Effector memory CD4-positive, alpha-beta T cell (primary cell): ENCODE measurements at regions not wholly inside any gene's neighbourhood (a gene's known extent, or its start where the extent isn't known, plus 50 kb on each side); places are given as distances from the start of the nearest gene placed in this dataset.

ENCODE experiments used
- DNase-seq, 3 donors: peaks; one replicate each; pipeline ENCODE4 v3.0.0-alpha.2; 2020
- H3K27ac ChIP-seq: 2 replicates; pipeline ENCODE4 v1.7.0; 2013; ENCODE audit warnings: mild to moderate bottlenecking, low read length, moderate library complexity; ENCODE audit not compliant: insufficient read depth, poor library complexity, severe bottlenecking
- H3K27me3 ChIP-seq: replicated peaks from 2 replicates; pipeline ENCODE4 v1.7.0; 2013; ENCODE audit warnings: mild to moderate bottlenecking, low read length; ENCODE audit not compliant: insufficient read depth, control insufficient read depth, poor library complexity, severe bottlenecking
- H3K36me3 ChIP-seq: 2 replicates; pipeline ENCODE4 v1.7.0; 2013; ENCODE audit warnings: mild to moderate bottlenecking, low read length, moderate library complexity; ENCODE audit not compliant: control insufficient read depth, insufficient read depth
- H3K4me1 ChIP-seq: 2 replicates; pipeline ENCODE4 v1.7.0; 2013; ENCODE audit warnings: low read length, mild to moderate bottlenecking; ENCODE audit not compliant: control insufficient read depth, insufficient read depth, poor library complexity, severe bottlenecking
- H3K4me3 ChIP-seq: 2 replicates; pipeline ENCODE4 v1.7.0; 2013; ENCODE audit warnings: low read length, low read depth, mild to moderate bottlenecking; ENCODE audit not compliant: insufficient read depth, poor library complexity, severe bottlenecking
- H3K9me3 ChIP-seq: 2 replicates; pipeline ENCODE4 v1.7.0; 2013; ENCODE audit warnings: mild to moderate bottlenecking, low read length, moderate library complexity; ENCODE audit not compliant: control insufficient read depth

DNA sequence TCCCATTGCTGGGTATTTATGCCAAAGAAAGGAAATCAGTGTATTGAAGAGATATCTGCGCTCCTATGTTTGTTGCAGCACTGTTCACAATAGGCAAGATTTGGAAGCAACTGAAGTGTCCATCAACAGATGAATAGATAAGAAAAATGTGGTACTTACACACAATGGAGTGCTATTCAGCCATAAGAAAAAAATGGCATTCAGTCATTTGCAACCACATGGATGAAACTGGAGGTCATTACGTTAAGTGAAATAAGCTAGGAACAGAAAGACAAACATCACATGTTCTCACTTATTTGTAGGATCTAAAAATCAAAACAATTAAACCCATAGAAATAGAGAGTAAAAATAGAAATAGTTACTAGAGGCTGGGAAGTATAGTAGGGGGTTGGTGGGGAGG, 1133.1 kb upstream of the ACO1 start:
- no peaks in the 10 kb centered on the region for H3K27me3 ChIP-seq
- DNase-seq: no peak
- H3K27ac ChIP-seq: no peak overlapping the region
- no peaks in the 10 kb centered on the region for H3K9me3 ChIP-seq
- H3K4me1 ChIP-seq: no peaks in the 10 kb centered on the region
- H3K4me3 ChIP-seq: no peak overlapping the region
- H3K36me3 ChIP-seq: no peaks in the 10 kb centered on the region

DNA sequence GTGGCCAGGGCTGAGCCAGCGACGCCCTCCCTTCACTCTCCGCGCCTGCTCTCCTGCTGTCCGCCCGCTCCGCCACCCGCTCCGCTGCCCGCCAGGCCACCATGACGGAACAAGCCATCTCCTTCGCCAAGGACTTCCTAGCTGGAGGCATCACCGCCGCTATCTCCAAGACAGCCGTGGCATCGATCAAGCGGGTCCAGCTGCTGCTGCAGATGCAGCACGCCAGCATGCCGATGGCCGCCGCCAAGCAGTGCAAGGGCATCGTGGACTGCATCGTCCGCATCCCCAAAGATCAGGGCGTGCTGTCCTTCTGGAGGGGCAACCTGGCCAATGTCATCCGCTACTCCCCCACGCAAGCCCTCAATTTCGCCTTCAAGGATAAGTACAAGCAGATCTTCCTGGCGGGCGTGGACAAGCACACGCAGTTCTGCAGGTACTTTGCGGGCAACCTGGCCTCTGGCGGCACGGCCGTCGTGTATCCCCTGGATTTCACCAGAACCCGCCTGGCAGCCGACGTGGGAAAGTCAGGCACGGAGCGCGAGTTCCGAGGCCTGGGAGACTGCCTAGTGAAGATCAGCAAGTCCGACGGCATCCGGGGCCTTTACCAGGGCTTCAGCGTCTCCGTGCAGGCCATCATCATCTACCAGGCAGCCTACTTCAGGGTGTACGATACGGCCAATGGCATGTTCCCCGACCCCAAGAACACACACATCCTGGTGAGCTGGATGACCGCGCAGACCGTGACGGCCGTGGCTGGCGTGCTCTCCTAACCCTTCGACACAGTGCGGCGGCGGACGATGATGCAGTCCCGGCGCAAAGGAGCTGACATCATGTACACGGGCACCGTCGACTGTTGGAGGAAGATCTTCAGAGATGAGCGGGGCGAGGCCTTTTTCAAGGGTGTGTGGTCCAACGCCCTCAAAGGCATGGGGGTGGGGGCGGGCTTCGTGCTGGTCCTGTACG, 1130.4 kb upstream of the ACO1 start:
- no peak overlapping the region for H3K27ac ChIP-seq
- no peaks in the 10 kb centered on the region for H3K9me3 ChIP-seq
- H3K4me1 ChIP-seq: no peaks in the 10 kb centered on the region
- H3K36me3 ChIP-seq: no peaks in the 10 kb centered on the region
- no peaks in the 10 kb centered on the region for H3K27me3 ChIP-seq
- no peak for DNase-seq
- H3K4me3 ChIP-seq: no peak overlapping the region

DNA sequence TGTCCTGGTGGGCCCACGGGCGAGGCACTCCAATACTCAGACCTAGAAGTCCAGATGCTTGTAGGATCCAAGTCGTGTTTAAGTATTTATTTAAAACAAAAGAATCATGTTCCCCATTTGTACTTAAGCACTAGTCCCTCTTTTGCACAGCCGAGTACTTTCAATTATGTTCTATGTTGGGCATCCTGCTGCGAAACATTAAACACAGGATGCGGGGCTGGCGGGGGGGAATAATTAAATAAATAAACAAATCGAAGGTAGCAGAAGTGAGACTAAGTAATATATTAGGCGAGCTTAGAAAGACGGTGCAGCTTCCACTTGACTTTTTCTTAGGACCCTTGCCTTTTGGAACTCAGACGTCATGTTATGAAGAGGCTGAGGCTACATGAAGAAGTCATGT, 1129.2 kb upstream of the ACO1 start:
- H3K27ac ChIP-seq: no peak overlapping the region
- no peak for DNase-seq

DNA sequence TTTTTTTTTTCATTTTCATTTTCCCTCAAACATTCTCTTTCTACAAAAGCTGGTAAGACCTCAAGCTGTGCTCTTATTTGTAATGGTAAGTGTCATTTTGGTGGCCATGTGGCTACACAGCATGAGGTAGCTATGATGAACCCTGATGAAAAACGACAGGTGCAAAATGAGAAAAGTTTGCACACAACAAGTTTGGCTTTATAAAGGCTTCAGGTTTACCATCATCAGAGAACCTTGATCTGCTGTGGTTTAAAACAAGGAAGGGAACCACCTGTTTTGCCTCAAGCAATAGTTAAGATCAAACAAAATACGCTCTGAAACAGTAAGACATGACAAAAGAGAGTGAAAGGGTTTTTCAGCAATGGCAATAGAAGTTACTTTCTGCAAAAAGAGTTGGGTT, 1124.6 kb upstream of the ACO1 start:
- H3K27ac ChIP-seq: no peak overlapping the region
- no peaks in the 10 kb centered on the region for H3K27me3 ChIP-seq
- no peaks in the 10 kb centered on the region for H3K9me3 ChIP-seq
- H3K4me1 ChIP-seq: no peaks in the 10 kb centered on the region
- no peaks in the 10 kb centered on the region for H3K36me3 ChIP-seq
- no peak overlapping the region for H3K4me3 ChIP-seq
- no peak for DNase-seq

More for the DNA sequence above, 1129.2 kb upstream of the ACO1 start:
- H3K4me1 ChIP-seq: no peaks in the 10 kb centered on the region
- no peaks in the 10 kb centered on the region for H3K27me3 ChIP-seq
- H3K36me3 ChIP-seq: no peaks in the 10 kb centered on the region
- H3K4me3 ChIP-seq: no peak overlapping the region
- no peaks in the 10 kb centered on the region for H3K9me3 ChIP-seq

DNA sequence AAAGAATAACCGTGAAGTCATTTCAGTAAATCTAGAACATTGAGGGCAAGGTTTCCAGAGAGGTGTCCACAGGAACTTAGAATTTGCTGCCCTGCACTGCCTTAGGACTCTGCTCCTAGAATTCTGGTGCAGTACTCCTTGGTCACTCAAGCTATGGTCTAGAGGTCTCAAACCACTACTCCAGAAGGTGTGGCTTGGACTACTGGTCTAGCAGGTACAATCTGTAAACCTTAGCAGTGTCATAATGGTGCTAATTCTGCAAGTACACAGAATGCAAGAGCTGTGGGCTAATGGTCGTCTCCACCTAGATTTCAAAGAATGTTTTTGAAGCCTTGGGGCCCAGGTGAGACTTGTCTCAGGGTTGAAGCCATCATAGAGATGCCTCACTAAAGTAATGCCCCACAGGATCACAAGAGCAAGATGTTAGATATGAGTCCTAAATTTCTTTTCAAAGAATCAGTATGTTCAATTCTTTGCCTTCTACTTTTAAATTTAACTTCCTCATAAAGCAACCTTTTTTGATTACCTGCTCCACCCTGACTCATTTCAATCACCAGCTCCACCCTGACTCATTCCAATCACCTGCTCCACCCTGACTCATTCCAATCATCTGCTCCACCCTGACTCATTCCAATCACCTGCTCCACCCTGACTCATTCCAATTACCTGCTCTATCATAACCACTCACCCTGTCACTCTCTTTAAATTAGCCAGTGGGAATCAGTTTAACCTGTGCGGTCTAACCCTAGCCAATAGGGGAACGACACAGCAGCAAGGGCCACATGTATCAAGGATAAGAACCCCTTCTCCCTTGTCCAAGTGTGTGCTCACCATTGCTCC, 1111.8 kb upstream of the ACO1 start:
- no peak overlapping the region for H3K27ac ChIP-seq
- no peaks in the 10 kb centered on the region for H3K27me3 ChIP-seq
- no peaks in the 10 kb centered on the region for H3K4me1 ChIP-seq
- no peaks in the 10 kb centered on the region for H3K36me3 ChIP-seq
- no peak for DNase-seq
- H3K4me3 ChIP-seq: no peak overlapping the region
- H3K9me3 ChIP-seq: no peaks in the 10 kb centered on the region

DNA sequence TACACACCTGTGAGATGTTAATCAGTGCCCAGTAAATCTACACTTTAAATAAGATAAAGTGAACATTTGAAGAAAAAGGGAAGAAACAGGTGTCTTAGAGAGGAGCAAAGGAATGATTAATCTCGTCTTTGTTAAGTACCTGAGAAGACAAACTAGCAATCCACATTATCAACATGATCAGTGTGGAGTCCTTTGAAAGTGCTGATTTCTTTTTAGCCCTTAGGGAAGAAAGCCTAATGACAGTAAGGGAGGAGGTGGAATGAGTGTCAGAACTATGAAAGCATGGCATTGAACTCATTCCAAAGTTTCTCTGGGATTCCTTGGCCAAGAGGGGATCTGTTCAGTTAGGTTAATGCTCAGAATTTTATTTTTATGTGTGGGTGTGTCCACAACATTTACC, 1109.0 kb upstream of the ACO1 start:
- DNase-seq: no peak
- Histone ChIP-seq H3K27me3 (no peaks in the 10 kb centered on the region), H3K4me1 (no peaks in the 10 kb centered on the region), H3K27ac (no peak overlapping the region), H3K36me3 (no peaks in the 10 kb centered on the region), H3K9me3 (no peaks in the 10 kb centered on the region), H3K4me3 (no peak overlapping the region)

DNA sequence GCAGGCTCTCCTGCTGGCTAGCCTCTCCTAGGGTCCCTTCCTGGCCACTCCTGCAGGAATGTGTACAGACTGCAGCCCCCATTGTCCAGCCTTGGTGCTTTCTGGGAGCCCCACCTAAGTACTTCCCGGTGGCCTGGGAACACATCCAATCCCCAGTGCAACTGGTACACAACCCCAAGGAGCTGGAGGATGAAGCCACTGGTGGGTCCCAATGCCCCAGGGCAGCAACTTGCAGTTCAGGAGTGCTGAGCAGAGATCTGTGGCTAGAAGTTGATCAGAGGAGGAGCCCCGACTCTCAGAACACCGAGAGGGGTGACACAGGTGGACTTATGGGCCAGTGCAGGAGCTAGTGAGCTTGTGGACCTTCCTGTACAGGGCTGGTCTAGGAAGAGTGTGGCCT, 1093.7 kb upstream of the ACO1 start:
- DNase-seq: no peak
- Histone ChIP-seq H3K27ac (no peak overlapping the region), H3K27me3 (no peaks in the 10 kb centered on the region)

DNA sequence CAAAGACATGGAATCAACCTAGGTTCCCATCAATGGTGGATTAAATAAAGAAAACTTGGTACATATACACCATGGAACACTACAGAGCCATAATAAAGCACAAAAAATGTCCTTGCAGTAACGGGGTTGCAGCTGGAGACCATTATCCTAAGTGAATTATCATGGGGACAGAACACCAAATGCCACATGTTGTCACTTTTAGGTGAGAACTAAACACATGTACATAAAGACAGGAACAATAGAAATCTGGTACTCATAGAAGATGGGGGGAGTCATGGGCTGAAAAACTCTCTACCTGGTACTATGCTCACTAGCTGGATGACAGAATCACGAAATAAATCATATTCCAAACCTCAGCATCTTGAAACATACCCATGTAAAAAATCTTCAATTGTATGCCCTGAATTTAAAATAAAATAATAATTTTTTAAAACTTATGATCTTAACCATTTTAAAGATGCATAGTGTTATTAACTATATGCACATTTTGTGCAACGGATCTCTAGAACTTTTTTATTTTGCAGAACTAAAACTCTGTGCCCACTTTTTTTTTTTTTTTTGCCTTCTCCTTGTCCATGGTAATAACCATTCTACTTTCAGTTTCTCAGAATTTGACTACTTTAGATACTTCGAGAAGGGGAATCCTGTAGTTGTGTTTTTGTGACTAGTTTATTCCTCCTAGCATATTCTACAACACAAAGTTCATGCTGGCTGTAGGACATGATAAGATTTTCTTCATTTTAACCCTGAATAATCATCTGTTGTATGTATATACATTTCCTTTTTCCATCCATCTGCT, 1081.6 kb upstream of the ACO1 start:
- Histone ChIP-seq H3K36me3 (no peaks in the 10 kb centered on the region), H3K27me3 (no peaks in the 10 kb centered on the region), H3K9me3 (no peaks in the 10 kb centered on the region), H3K27ac (no peak overlapping the region), H3K4me3 (no peak overlapping the region), H3K4me1 (peaks cover 4% of the 10 kb centered on the region)
- DNase-seq: no peak

More for the DNA sequence above, 1093.7 kb upstream of the ACO1 start:
- Histone ChIP-seq H3K9me3 (no peaks in the 10 kb centered on the region), H3K4me1 (no peaks in the 10 kb centered on the region), H3K36me3 (no peaks in the 10 kb centered on the region), H3K4me3 (no peak overlapping the region)

DNA sequence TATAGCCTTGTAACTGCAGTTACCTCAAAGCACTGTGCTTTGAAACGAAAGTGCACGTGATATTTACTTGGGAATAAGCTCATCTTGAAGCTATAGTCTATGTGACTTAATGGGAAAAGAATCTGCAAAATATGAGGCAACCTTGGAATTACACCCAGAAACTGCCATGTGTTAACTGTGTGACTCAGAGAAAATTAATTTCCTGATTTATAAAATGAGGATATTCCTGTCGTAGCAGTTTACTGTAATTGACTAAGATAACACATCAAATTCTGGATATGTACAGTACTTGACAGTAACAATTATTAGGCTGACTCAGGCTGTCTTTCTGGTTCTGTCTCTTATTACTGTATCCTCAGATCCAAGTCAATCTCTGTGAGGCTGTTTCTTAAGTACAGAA, 1079.9 kb upstream of the ACO1 start:
- no peak overlapping the region for H3K4me3 ChIP-seq
- DNase-seq: no peak
- H3K36me3 ChIP-seq: no peaks in the 10 kb centered on the region
- peaks cover 4% of the 10 kb centered on the region for H3K4me1 ChIP-seq
- no peaks in the 10 kb centered on the region for H3K9me3 ChIP-seq
- H3K27me3 ChIP-seq: no peaks in the 10 kb centered on the region
- no peak overlapping the region for H3K27ac ChIP-seq
